Hematopoietic multipotent progenitor cell treated with erythropoietin and hydrocortisone succinate and interleukin-3 and kit ligand, for 6 days (in vitro differentiated cells): ENCODE measurements at regions not wholly inside any gene's neighbourhood (a gene's known extent, or its start where the extent isn't known, plus 50 kb on each side); places are given as distances from the start of the nearest gene placed in this dataset.
"Not testable (repeated sequence)": the region's sequence is repeated elsewhere in the genome, so short reads cannot be mapped to it uniquely, and the experiment has no call there.

ENCODE experiments used
- DNase-seq: peaks from one replicate; pipeline ENCODE4 v3.0.0-alpha.2; 2015

GRCh38 chr13:54004026-54004699, 975.5 kb downstream of the OLFM4 start:
- DNase-seq = no peak

- DNase-seq = no peak
Observed at GRCh38 chr13:54016542-54016941, 987.9 kb downstream of the OLFM4 start.

GRCh38 chr13:54018485-54018884, 989.9 kb downstream of the OLFM4 start:
- no peak for DNase-seq

DNA sequence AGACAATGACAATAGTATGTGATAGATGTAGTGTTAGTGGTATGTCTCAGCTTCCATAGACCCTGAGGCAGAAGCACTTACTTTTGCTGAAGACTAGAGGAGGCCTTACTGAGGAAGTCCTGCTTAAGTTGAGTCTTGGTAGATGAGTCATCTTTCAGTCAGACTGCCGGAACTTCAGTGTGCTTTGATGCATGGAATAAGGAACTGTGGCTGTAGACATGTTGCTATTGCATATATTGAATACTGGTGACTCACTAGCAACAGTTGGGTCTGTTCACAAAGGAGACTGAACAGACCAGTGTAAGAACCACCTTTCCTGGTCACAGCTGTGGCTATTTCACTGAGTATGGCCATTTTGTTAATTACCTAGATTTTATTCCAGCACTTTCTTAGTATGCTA, 1000.6 kb downstream of the OLFM4 start:
- DNase-seq = peak; percentile 1

DNA sequence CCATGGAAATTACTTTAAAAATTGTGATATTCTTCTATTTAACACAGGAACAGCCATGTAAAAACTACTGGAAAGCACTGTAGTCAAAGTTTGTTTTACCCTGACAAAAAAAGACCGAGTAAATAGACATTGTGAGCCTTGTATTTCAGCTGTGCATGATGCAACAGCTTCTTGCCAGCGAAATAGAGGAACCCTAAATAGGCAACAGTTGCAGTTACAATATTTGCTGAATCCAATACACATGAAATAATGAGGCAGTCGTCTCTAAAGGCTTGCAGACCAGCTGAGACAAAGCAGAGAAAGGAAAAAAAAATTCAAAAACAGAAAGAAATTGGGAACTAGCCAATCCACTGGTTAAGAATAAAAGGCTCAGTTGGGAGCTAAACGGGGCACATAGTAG, 1001.1 kb downstream of the OLFM4 start:
- DNase-seq = no peak

GRCh38 chr13:54033323-54033861, 1004.8 kb downstream of the OLFM4 start:
- DNase-seq = no peak

- DNase-seq = no peak
Observed at GRCh38 chr13:54034047-54034446, 1005.4 kb downstream of the OLFM4 start.

- DNase-seq = not testable (repeated sequence)
Observed at GRCh38 chr13:54057416-54057815, 1028.8 kb downstream of the OLFM4 start.

DNA sequence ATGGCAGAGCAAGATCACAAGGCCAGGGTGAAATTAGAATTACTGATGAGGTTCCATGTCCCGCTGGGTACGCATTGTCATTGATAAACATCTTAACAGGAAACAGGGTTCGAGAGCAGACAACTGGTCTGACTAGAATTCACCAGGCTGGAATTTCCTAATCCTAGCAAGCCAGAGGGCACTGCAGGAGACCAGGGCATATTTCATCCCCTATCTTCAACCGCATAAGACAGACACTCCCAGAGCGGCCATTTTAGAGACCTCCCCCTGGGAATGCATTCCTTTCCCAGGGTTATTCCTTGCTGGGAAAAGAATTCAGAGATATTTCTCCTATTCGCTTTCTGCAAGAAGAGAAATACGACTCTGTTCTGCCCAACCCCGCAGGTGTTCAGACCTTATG, 1041.3 kb downstream of the OLFM4 start:
- not testable (repeated sequence) for DNase-seq

DNA sequence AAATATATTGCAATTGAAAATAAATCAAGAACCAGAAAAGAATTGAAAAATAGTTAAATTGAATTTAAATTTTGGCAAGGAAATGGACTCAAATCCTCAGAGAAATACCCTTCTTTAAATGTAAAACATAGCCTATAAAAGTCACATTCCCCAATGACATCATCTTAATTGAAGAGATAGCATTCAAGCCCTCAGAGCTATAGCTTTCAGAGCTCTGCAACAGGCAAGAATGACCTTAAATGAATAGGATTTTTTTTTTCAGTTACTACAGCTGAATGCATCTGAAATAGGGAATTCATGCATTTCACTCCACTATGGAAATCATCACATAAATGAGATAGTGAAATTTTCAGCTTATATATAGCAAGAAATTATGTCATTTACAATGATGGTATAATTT, 1049.0 kb downstream of the OLFM4 start:
- DNase-seq = no peak

GRCh38 chr13:54078271-54078870, 1049.8 kb downstream of the OLFM4 start:
- DNase-seq = no peak

- DNase-seq = not testable (repeated sequence)
Observed at GRCh38 chr13:54082309-54082708, 1053.7 kb downstream of the OLFM4 start.

- no peak for DNase-seq
Observed at GRCh38 chr13:54091884-54092283, 1063.3 kb downstream of the OLFM4 start.

GRCh38 chr13:54092686-54093085, 1064.1 kb downstream of the OLFM4 start:
- DNase-seq = no peak

DNA sequence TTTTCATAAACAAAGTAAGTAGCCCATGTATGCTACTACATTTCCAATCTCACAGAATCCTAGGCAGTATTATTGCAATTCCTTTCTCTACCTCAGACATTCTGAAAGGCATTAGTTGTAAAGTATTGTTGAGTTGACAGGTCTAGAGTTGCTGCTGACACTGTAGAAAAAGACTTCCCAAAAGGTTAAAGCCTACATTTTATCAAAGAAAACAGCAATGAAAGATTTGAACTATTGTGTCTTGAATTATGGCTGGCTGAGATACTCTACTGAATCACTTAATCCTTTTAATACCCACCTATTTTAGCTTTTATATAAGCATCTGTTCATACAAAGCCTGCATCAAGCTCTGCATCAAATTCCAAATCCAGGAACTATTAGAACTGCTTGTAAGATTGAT, 1082.0 kb downstream of the OLFM4 start:
- no peak for DNase-seq

DNA sequence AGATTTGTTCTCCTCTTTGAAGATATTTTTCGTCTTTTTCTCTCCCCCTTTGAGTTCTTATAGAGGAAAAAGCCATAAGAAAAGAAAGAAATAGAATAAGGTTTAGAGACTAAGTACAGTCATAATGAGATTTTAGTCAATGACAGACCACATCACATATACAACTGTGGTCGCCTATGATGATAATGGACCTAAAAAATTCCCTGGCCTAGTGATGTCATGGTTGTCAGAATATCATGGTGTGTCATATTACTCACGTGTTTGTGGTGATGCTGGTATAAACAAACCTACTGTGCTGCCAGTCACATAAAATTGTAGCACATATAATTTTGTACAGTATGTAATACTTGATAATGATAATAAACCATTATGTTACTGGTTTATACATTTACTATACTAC, 1096.1 kb downstream of the OLFM4 start:
- no peak for DNase-seq

GRCh38 chr13:54130931-54131330, 1102.3 kb downstream of the OLFM4 start:
- not testable (repeated sequence) for DNase-seq

DNA sequence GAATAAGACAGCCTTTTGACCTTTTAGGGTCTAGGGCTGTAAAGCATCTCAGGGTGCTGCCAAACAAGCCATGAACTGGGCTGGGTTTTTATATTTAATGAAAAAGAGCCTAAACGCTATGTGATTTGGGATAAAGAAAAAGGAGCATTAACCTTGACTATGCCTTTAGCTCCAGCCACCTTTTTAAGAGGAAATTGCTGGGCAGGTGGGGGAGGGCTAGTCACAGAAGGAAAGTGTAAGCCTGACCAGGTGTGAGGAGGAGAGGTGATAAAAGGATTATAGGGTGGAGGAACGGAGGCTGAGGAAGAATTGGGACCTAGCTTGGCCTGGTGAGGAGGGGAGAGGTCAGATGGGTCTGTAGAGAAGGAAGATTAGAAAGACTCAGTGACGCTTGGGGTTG, 1102.8 kb downstream of the OLFM4 start:
- DNase-seq = not testable (repeated sequence)

GRCh38 chr13:54132127-54132526, 1103.5 kb downstream of the OLFM4 start:
- DNase-seq = not testable (repeated sequence)

- not testable (repeated sequence) for DNase-seq
Observed at GRCh38 chr13:54132720-54133119, 1104.1 kb downstream of the OLFM4 start.

- no peak for DNase-seq
Observed at GRCh38 chr13:54133746-54134145, 1105.1 kb downstream of the OLFM4 start.

GRCh38 chr13:54144828-54145227, 1116.2 kb downstream of the OLFM4 start:
- DNase-seq = no peak

- no peak for DNase-seq
Observed at GRCh38 chr13:54150851-54151250, 1122.2 kb downstream of the OLFM4 start.

GRCh38 chr13:54162069-54162468, 1133.5 kb downstream of the OLFM4 start:
- DNase-seq = no peak
